ENCODE measurements at regions not wholly inside any gene's neighbourhood (a gene's known extent, or its start where the extent isn't known, plus 50 kb on each side); places are given as distances from the start of the nearest gene placed in this dataset.

- TF ChIP-seq CTCF (IDR thresholded peaks at IDR 0.05) (no peak), EP300 (IDR thresholded peaks at IDR 0.05; ENCODE audit: low read depth) (no peak), POLR2A (IDR thresholded peaks at IDR 0.05) (no peak), POLR2AphosphoS5 (IDR thresholded peaks at IDR 0.05) (no peak)
Measured at GRCh38 chr18:14997357-14997756, 249.4 kb downstream of the ANKRD30B start.
